COR-L47 (cell line): ENCODE measurements at regions not wholly inside any gene's neighbourhood (a gene's known extent, or its start where the extent isn't known, plus 50 kb on each side); places are given as distances from the start of the nearest gene placed in this dataset.
"Not testable (repeated sequence)": the region's sequence is repeated elsewhere in the genome, so short reads cannot be mapped to it uniquely, and the experiment has no call there.

Experiments used
- DNase-seq: peaks from one replicate; lab custom pipeline; 2025; lab: John Stamatoyannopoulos, UW

DNA sequence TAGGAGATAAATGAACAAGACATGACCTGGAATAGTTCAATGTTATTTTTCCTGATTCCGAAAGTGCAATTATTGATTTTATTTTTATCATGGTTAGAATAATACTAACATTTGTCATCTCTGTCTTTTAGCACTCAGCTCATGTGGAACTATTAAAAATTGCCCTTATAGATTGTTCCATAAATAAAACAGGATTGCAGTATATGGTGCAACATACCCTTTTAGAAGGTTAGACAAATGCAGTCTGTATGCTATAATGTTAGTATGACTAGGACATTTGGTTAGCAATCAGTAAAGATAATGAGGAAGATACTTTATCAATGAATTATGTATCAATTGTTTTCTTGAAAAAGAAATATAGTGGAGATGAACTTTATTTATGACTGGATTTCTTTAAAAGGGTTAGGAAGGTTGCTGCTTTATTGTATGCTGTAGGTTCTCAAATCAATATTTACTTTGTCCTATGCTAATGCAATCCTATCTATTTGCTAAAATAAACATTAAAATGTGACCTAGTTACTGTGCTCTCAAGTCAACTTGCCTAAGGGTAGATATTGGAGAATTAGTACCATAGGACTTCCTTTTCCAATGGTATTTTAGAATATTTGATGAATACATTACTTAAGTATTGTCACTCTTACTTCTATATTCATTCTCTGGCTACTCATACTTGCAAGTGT is 348.9 kb upstream of the ISL1 start:
- DNase-seq = no peak

DNA sequence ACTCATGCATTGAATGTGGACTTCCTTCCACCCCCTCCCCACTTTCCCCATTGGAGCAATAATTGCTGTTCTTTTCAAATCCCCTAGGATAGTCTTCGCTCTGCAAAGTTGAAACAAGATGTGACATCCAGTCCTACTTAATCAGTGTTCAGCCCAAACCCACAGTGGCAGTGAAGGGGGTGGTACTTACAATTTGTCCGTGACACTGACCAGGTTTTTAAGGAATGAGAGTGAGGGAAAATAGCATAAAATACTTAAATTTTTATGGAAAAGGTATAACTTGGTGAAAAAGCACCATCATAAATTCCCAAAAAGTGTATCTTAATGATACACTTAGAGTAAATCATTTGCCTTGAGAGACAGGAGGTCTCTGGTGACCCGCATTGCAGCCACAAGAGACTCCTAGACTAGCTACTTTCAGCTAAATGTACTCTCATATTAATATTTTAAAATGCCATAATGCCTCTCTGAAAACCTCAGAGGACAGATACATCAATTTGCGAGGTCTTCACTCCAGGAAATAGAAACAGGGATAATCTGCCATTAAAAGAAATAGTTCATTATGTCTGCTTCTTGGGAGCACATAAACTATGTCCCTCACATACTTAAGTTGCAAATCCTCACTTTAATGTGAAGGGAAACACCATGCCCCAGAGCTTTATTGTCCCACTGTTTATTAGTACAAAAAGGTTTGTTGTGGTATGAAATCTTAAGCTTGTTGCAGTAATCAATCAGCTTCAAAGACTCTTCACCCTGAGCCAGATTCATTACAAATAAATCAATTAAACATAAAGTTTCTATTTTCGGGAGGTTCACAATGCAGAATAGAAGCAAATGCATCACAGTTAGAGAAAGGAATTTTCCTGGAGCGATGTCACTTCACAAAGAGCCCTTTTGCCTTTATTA is 343.6 kb upstream of the ISL1 start:
- no peak for DNase-seq

GRCh38 chr5:51043745-51044144 is 339.5 kb upstream of the ISL1 start:
- no peak for DNase-seq

DNA sequence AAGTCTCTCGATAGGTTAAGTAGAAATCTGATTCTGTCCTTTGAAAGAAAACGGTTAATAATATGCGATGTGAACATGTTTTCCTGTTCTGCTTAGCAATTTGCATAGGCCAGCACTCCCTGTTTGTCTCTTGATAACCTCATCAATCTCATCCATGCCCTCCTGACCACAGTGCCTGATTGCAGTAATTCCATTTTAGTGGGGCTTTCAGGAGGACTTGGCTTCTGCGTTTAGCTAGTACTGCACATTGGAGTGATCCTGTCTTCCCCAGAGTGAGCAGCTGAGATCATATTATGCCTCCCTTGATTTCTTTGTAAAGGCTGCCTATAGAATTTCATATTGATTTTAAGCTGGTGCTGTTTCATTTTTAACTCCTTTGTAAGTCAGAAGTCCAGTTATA is 335.9 kb upstream of the ISL1 start:
- no peak for DNase-seq

GRCh38 chr5:51053361-51053760 is 329.9 kb upstream of the ISL1 start:
- DNase-seq = no peak

DNA sequence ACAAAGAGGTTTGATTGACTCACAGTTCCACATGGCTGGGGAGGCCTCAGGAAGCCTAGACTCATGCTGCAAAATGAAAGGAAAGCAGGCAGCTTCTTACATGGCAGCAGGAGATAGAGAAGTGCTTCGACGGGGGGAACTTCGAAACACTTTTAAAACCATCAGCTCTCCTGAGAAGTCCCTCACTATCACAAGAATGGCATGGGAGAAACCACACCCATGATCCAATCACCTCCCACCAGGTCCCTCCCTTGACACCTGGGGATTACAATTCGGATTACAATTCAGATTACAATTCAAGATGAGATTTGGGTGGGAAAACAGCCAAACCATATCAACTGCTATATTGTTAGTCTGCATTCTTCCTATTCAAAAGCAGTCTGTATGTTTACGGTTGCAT is 322.3 kb upstream of the ISL1 start:
- DNase-seq = no peak

GRCh38 chr5:51072937-51073336 is 310.3 kb upstream of the ISL1 start:
- no peak for DNase-seq

DNA sequence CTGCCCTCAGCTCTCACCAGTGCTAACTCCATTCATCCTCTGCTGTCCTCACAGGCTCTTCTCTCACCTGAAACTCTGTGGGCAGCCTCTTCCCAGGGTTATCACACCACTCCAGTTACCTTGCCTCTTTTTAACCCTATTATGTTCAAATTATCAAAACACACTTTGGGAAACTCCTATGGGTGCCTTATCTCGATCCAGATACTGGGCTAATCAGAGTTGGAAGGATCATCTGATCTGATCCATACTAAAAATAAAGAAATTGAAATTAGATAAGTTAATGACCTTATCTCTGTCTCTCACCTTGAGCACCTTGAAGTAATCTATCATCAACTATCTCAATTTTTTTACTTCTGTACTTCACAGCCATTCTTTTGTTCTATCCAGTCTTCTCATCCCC is 300.5 kb upstream of the ISL1 start:
- DNase-seq = no peak

- no peak for DNase-seq
Observed at GRCh38 chr5:51091816-51092215, 291.4 kb upstream of the ISL1 start.

GRCh38 chr5:51095486-51095885 is 287.8 kb upstream of the ISL1 start:
- no peak for DNase-seq

DNA sequence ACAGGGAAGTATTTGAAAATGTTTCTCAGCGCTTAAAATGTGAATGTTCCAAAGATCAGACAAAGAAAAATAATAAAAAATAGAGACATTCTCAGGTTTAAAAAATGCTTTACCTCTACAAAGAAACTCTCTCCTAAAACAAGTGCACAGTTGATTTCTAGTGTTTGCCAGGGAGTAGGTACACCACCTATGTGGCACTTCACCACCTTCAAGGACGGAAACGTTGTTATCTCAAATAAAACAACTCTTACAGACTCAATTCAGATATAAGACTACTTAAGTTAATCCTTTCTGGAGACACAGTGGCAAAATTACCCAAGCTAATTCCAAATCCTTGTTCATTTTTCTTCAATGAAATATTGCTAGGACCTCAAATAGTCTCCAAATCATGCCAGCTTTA is 286.4 kb upstream of the ISL1 start:
- no peak for DNase-seq

GRCh38 chr5:51099173-51099853 is 283.9 kb upstream of the ISL1 start:
- DNase-seq = no peak

GRCh38 chr5:51104556-51104955 is 278.7 kb upstream of the ISL1 start:
- DNase-seq = no peak

DNA sequence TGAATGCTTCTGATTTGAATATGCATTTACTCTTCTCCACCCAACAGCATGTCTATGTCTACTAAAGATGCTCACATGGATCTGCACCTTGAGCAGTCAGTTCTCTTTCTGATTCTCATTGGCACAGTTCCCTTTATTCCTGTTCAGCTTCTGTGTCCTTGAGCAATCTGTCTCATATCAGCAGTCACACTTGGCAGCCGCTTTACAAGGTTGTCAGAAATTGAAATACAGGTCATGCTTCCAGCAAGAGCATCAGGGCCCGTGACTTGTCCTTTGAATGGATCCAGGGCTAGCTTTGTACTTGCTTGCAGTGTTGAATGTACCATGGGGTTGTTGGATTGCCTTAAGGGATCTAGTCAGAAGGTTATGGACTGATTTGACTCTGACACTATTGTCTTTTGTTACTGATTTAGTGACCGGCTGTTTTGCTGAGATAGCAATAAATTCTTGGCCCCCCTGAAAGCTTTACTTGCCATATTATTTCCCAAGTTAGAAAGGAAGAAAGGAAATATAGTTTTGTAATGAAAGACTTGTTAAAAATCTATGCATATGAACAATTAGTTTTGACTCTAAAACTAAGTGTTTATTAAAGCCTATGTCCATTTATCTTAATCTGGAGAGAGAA is 273.4 kb upstream of the ISL1 start:
- DNase-seq = no peak

GRCh38 chr5:51131266-51131665 is 252.0 kb upstream of the ISL1 start:
- DNase-seq = no peak

DNA sequence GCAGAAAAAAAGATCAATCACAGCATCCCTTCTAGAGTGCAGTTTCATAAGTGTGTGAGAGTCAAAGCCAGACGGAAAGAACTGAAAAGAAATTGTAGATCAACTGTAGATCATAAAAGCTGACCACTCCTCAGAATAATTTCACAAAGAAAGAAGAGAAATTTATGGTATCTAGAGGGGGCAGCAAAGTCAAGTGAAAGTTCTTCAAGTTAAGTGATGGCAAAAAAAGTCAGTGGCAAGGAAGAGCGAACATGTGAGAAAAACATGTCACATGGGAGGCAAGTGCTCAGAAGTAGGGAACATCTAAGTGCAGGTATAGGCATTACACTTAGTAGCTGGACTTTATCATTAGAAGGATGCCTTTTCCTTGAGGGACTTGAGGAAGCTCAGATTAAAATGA is 245.1 kb upstream of the ISL1 start:
- DNase-seq = no peak

- no peak for DNase-seq
Observed at GRCh38 chr5:51148437-51148836, 234.8 kb upstream of the ISL1 start.

- no peak for DNase-seq
Observed at GRCh38 chr5:51156222-51156621, 227.0 kb upstream of the ISL1 start.

DNA sequence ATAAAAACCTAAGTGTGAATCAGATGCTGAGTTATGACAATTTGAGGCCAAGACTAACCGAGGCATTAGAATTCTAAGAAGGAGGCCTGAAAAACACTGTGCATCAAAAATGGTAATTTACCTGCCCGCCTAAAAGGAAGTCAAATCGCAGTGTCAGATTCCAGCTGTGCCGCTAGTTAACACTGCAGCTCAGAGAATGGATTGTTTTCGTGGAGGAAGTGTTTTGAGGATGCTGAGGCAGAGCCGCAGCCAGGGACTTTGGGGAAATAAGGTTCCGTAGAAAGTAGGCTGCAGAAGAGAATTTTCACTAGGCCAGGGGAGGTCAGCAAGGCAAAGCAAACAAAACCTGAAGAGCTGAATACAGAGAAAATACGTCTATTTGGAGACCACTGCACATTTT is 226.4 kb upstream of the ISL1 start:
- DNase-seq = no peak

DNA sequence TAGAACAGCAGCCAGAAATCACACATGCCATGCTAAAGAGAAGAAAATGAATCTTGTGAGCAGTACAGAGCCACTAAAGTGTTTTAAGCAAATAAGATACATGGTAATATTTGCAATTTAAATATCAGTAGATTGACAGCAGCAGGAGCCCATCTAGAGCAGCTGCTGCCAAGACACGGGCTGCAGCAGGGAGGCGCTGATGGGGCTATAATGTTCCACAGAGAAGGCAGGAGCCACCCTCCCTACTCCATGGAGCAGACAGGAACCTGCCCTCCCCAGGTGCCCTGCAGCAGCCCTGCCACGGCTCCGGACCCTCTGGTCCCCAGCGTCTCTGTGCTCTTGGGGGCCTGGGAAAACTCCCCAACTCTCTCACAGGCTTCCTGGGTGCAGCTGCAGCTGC is 224.1 kb upstream of the ISL1 start:
- DNase-seq = no peak

DNA sequence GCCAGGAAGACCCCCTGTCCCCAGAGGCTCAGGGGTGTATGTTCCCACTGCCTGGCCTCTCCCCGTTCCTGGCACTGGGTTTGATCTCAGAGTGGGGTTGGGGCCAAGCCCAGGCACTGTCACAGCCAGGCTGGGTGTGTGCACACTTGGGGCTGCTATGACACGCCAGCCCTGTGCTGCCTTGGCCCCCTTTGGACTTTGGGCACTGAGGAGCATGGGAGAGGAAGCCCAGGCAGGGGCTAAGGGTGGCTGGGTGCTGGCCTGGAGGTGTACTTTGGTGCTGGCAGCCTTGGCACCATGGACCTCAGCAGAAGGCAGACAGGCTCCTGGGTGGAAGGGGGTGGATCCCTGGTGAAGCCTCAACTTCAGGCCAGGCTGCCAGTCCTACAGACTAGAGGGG is 223.6 kb upstream of the ISL1 start:
- no peak for DNase-seq

DNA sequence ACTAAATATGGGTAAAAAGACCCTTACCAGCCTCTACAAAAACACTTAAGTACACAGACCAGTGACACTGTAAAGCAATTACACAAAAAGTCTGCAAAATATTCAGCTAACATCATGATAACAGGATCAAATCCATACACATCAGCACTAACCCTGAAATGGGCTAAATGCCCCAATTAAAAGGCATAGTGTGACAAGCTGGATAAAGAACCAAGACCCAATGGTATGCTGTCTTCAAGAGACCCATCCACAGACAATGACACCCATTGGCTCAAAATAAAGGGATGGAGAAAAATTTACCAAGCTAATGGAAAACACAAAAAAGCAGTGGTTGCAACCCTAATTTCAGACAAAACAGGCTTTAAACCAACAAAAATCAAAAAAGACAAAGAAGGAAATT is 221.0 kb upstream of the ISL1 start:
- DNase-seq = no peak

DNA sequence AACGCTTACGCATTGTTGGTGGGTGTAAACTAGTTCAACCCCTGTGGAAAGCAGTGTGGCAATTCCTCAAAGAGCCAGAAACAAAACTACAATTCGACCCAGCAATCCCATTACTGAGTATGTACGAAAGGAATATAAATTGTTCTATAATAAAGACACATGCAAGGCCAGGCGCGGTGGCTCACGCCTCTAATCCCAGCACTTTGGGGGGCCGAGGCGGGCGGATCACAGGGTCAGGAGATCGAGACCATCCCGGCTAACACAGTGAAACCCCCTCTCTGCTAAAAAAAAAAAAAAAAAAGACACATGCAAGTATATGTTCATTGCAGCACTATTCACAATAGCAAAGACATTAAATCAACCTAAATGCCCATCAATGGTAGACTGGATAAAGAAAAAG is 217.6 kb upstream of the ISL1 start:
- DNase-seq = not testable (repeated sequence)
